ELF-1 (cell line): ENCODE measurements at regions not wholly inside any gene's neighbourhood (a gene's known extent, or its start where the extent isn't known, plus 50 kb on each side); places are given as distances from the start of the nearest gene placed in this dataset.

Experiments
- DNase-seq: peaks from one replicate; pipeline ENCODE4 v3.0.0-alpha.2; 2016; ENCODE audit warnings: low read depth, low spot score

- DNase-seq, result no peak
These were observed 371.1 kb upstream of the NR3C2 start for GRCh38 chr4:148813289-148813688.

GRCh38 chr4:148812101-148812500 is 369.9 kb upstream of the NR3C2 start:
- DNase-seq, result no peak

DNA sequence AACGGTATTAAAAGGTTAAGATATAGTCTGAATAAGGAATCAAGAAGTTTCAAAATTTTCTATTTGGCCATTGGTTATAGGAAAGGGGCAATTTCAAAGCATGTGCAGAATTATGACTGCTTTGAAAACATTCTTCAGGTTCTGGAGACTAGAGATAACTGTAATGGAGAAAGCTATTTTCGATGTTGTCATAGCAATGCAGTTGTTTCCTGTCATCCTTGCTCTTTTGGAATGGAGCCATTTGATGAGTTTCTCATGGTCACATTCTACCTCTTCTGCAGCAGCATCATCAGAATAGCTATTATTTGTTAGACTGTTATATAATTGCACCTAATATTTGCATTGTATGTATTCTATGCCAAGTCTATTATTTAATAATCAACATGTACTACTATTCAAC is 368.2 kb upstream of the NR3C2 start:
- DNase-seq, result no peak

DNA sequence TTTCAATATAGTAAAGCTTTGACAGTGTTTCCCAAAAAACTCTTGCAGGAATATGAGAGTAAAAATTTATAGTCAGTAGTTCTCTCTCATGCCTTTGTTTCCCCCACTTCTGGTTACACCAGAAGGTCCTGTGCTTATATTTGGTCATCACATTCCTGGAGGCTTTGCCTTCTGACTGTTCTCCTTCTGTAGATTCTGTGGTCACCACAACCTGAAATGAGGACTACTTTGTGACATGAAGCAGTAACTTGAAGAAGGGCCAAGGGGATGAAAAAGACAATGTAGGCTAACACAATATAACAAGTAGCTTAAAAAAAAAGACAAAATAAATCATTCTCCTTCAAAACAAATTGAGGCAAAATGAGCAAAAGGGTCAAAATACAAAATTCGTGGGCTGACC is 366.2 kb upstream of the NR3C2 start:
- no peak for DNase-seq

DNA sequence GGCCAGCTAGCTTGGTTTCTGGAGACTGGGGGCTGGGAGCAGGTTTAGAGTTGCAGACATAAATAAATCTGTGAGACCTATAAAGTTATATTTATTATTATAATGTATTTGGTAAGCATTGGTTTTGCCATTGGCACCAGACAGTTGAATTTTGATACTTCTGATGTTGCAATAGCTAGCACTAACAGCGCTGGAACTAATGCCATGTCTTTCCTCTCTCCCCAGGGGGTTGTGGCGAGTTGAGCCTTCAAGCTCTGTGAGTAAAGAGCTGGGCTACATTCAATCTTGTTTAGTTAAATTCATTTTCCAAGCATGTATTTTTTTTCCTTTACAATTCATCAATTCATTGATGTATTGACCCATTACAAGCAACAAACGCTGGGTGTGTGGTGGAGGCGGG is 358.7 kb upstream of the NR3C2 start:
- no peak for DNase-seq

- no peak for DNase-seq
These were observed 358.2 kb upstream of the NR3C2 start for GRCh38 chr4:148800336-148800885.

- DNase-seq, result peak; percentile 67
These were observed 353.1 kb upstream of the NR3C2 start for GRCh38 chr4:148795156-148795864.

DNA sequence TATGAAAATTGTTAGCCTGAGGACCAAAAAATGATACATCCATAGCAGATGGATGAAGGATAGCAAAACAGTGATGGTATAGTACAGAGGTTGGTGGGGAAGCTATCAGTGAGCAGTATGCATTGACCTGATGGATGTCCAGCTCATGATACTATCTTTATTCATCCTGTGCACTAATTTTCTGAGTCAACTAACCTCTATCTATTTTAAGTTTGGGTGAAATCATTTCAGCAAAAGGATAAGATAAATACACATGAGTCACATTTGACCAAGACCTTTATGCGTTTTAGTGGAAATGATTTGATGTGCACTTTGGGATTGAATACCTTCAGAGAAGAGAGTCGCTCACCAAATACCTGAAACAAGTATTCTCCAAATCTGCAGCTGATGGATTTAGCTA is 351.0 kb upstream of the NR3C2 start:
- DNase-seq, result no peak

GRCh38 chr4:148790691-148791090 is 348.5 kb upstream of the NR3C2 start:
- no peak for DNase-seq

DNA sequence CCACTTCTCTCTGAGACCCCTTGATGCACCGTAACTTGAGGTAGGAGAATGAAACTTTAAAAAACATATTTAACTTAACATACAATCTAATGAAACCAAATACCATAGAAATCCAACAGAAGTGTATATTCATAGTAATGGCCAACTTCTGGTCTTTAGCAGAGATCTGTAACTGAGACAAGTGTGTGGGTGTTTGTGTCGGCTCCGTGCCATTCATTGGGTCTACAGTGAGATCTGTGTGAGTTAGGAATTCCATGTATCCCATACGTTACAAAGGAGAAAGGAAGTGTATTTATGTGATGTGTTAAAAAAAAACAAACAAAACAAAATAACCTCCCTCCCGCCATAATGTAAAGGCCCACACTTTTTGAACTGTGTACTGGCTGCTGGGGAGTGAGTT is 348.0 kb upstream of the NR3C2 start:
- DNase-seq, result no peak

- DNase-seq, result no peak
These were observed 345.7 kb upstream of the NR3C2 start for GRCh38 chr4:148787831-148788477.

- no peak for DNase-seq
These were observed 345.1 kb upstream of the NR3C2 start for GRCh38 chr4:148787285-148787684.

GRCh38 chr4:148786699-148787098 is 344.5 kb upstream of the NR3C2 start:
- DNase-seq, result no peak

GRCh38 chr4:148782284-148782683 is 340.1 kb upstream of the NR3C2 start:
- DNase-seq, result peak; percentile 92

- DNase-seq, result no peak
These were observed 338.3 kb upstream of the NR3C2 start for GRCh38 chr4:148780426-148781005.

GRCh38 chr4:148779771-148780170 is 337.6 kb upstream of the NR3C2 start:
- DNase-seq, result no peak

GRCh38 chr4:148778980-148779675 is 336.9 kb upstream of the NR3C2 start:
- DNase-seq, result no peak

DNA sequence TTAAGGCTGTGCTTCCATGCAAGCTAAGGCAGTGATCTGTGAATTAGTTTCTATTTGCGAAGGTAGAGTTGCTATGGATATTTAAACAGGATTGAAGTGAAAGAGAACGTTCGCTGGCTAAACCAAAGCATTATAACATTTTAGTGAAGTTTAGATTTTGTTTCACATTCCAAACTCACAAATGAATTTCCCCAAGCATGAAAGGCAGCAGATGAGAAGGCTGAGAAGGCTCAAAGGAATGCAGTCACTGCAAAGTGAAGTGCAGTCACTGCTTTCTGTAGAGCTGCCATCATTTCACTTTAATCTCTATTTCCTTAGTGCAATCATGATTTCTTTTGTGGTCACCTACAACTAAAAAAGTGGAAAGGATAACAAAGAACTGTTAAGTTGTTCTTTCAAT is 334.7 kb upstream of the NR3C2 start:
- DNase-seq, result no peak

- no peak for DNase-seq
These were observed 331.9 kb upstream of the NR3C2 start for GRCh38 chr4:148774134-148774533.

GRCh38 chr4:148773313-148773712 is 331.1 kb upstream of the NR3C2 start:
- no peak for DNase-seq

GRCh38 chr4:148770848-148771247 is 328.6 kb upstream of the NR3C2 start:
- DNase-seq, result no peak

DNA sequence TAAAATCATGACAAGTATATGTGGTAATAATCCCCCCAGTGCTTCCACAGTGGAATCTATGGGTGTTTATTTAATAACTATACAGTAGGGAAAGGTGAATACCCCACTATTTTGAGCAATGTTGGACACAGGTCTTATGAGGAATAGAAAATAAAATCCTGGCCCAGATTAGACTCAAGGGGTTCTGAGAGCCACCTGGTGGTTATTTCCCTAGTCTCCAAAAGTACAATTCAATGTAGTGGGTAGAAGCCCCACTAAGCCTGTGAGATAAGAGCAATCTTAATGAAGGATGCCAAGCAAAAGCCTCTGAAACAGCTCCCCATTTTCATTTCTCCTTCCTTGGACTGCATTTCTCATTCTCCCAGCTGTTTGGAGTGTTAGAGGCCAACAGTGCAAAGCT is 328.2 kb upstream of the NR3C2 start:
- no peak for DNase-seq
